ENCODE measurements at regions not wholly inside any gene's neighbourhood (a gene's known extent, or its start where the extent isn't known, plus 50 kb on each side); places are given as distances from the start of the nearest gene placed in this dataset.

GRCh38 chr6:119539066-119539746, 189.6 kb upstream of the MAN1A1 start:
- TF ChIP-seq CTCF (IDR thresholded peaks at IDR 0.05) (no peak), POLR2A (IDR thresholded peaks at IDR 0.05) (no peak)

All from lower leg skin (tissue), 3 donors.